ENCODE measurements at regions not wholly inside any gene's neighbourhood (a gene's known extent, or its start where the extent isn't known, plus 50 kb on each side); places are given as distances from the start of the nearest gene placed in this dataset.
"Not testable (repeated sequence)": the region's sequence is repeated elsewhere in the genome, so short reads cannot be mapped to it uniquely, and the experiment has no call there.

GRCh38 chr6:15021074-15021473, 224.8 kb upstream of the JARID2 start:
- peaks cover 0 to 2% (median 0%) of the 10 kb centered on the region in 3 donors for H3K9me3 Mint-ChIP-seq

GRCh38 chr6:15023018-15023417, 222.9 kb upstream of the JARID2 start:
- H3K4me3 Mint-ChIP-seq = peak overlapping the region; percentile 39 to 90 (median 68)
- H3K27me3 Mint-ChIP-seq = peaks cover 12% of the 10 kb centered on the region
- H3K4me1 Mint-ChIP-seq = peaks cover 8 to 12% (median 10%) of the 10 kb centered on the region in 3 donors
- H3K36me3 Mint-ChIP-seq, H3K9me3 Mint-ChIP-seq: not testable (repeated sequence)
- H3K27ac Mint-ChIP-seq = peak overlapping the region in 1 of 3 donors; percentile 2

More at GRCh38 chr6:15021074-15021473, 224.8 kb upstream of the JARID2 start:
- H3K4me1 Mint-ChIP-seq = peaks cover 10 to 17% (median 16%) of the 10 kb centered on the region in 3 donors
- H3K36me3 Mint-ChIP-seq = no peaks in the 10 kb centered on the region
- peak overlapping the region in 1 of 3 donors; percentile 71 for H3K27ac Mint-ChIP-seq
- peak overlapping the region in 1 of 4 donors; percentile 60 for H3K4me3 Mint-ChIP-seq
- peaks cover 19% of the 10 kb centered on the region for H3K27me3 Mint-ChIP-seq

- H3K27me3 Mint-ChIP-seq = peaks cover 12% of the 10 kb centered on the region
Observed at GRCh38 chr6:15023448-15023847, 222.4 kb upstream of the JARID2 start.

GRCh38 chr6:15025446-15025845, 220.4 kb upstream of the JARID2 start:
- Mint-ChIP-seq H3K36me3 (no peaks in the 10 kb centered on the region), H3K4me1 (peaks cover 6 to 10% (median 6%) of the 10 kb centered on the region in 3 donors), H3K27ac (no peak overlapping the region)

More at GRCh38 chr6:15023448-15023847, 222.4 kb upstream of the JARID2 start:
- Mint-ChIP-seq H3K4me3 (peak overlapping the region; percentile 39 to 90 (median 68)), H3K4me1 (peaks cover 6 to 10% (median 10%) of the 10 kb centered on the region in 3 donors), H3K36me3 (no peaks in the 10 kb centered on the region), H3K9me3 (peaks cover 0 to 5% (median 0%) of the 10 kb centered on the region in 3 donors), H3K27ac (peak overlapping the region in 1 of 3 donors; percentile 2)

DNA sequence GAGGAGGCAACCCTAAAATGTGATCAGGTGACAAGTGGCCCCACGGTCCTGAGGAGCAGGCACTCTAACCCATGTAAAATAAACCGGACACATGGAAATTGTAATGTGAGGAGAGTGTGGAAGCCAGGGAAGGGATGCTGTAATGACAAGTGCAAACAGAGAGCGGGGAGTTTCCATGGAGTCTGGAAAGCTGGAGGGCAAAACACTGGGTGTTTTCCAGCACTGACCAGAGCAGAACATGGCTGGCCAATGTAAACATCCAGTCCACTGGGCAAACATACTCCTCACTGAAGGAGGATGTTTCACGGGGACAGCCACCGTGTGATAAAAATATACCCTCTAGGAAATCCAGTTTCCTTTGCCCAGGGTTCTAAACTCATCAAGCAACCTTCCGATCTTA, 219.0 kb upstream of the JARID2 start:
- Mint-ChIP-seq H3K4me3 (peak overlapping the region in 1 of 4 donors; percentile 43), H3K4me1 (peaks cover 6 to 8% (median 6%) of the 10 kb centered on the region in 3 donors), H3K36me3 (no peaks in the 10 kb centered on the region), H3K27ac (no peak overlapping the region), H3K9me3 (peaks cover 0 to 7% (median 0%) of the 10 kb centered on the region in 3 donors), H3K27me3 (peaks cover 7% of the 10 kb centered on the region)

More at GRCh38 chr6:15025446-15025845, 220.4 kb upstream of the JARID2 start:
- no peak overlapping the region for H3K4me3 Mint-ChIP-seq
- H3K9me3 Mint-ChIP-seq = peaks cover 0 to 7% (median 0%) of the 10 kb centered on the region in 3 donors
- peaks cover 12% of the 10 kb centered on the region for H3K27me3 Mint-ChIP-seq

GRCh38 chr6:15027472-15027871, 218.4 kb upstream of the JARID2 start:
- Mint-ChIP-seq H3K27ac (no peak overlapping the region), H3K27me3 (peaks cover 7% of the 10 kb centered on the region), H3K4me3 (peak overlapping the region in 1 of 4 donors; percentile 49), H3K36me3 (no peaks in the 10 kb centered on the region), H3K4me1 (peaks cover 6 to 8% (median 6%) of the 10 kb centered on the region in 3 donors), H3K9me3 (peaks cover 0 to 7% (median 0%) of the 10 kb centered on the region in 3 donors)

DNA sequence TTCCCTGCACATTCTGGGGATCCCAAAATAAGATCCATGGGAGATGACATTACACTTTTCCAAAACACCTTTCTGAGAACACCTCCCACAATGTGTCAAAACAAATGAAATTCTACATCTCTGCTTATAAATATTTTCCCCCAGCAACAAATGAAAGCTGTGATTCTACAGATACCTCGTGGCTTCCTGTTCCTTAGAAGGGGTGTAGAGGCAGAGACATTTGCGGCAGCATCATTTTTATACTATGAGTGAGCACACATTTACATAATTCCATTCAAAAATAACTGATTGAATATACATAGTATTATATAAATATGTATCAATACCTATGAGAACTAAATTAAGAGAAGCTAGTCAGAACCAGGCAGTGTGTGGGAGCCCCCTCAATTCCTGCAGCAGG, 213.9 kb upstream of the JARID2 start:
- H3K4me1 Mint-ChIP-seq = peaks cover 0 to 6% (median 0%) of the 10 kb centered on the region in 3 donors
- no peaks in the 10 kb centered on the region for H3K36me3 Mint-ChIP-seq
- no peaks in the 10 kb centered on the region for H3K27me3 Mint-ChIP-seq
- H3K9me3 Mint-ChIP-seq = peaks cover 0 to 5% (median 0%) of the 10 kb centered on the region in 3 donors
- H3K27ac Mint-ChIP-seq = no peak overlapping the region
- no peak overlapping the region for H3K4me3 Mint-ChIP-seq

DNA sequence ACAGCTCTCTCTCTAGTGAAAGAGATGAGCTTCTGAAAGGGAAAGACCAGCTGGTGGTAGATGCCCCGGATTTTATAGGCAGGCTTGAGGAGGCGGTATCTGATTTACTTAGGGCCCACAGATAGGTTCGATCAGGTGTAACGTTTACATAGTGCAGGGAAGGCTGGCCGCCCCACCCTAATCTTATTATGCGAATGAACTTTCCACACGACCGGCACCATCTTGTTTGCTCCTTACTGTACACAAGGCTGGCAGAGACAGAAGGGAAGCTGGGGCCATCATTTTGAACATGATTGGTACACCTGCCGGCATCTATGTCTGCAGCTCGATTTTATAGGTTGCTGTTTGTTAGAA, 212.0 kb upstream of the JARID2 start:
- Mint-ChIP-seq H3K27me3 (no peaks in the 10 kb centered on the region), H3K4me3 (no peak overlapping the region), H3K36me3 (no peaks in the 10 kb centered on the region), H3K4me1 (peaks cover 0 to 6% (median 0%) of the 10 kb centered on the region in 3 donors), H3K27ac (no peak overlapping the region), H3K9me3 (peaks cover 0 to 2% (median 0%) of the 10 kb centered on the region in 3 donors)

GRCh38 chr6:15036690-15037245, 209.1 kb upstream of the JARID2 start:
- Mint-ChIP-seq H3K27ac (no peak overlapping the region), H3K9me3 (no peaks in the 10 kb centered on the region), H3K4me3 (no peak overlapping the region), H3K36me3 (no peaks in the 10 kb centered on the region), H3K27me3 (no peaks in the 10 kb centered on the region), H3K4me1 (peaks cover 0 to 6% (median 0%) of the 10 kb centered on the region in 3 donors)

GRCh38 chr6:15037253-15037652, 208.6 kb upstream of the JARID2 start:
- H3K4me1 Mint-ChIP-seq = peaks cover 0 to 6% (median 0%) of the 10 kb centered on the region in 3 donors
- no peak overlapping the region for H3K4me3 Mint-ChIP-seq
- no peaks in the 10 kb centered on the region for H3K9me3 Mint-ChIP-seq
- no peaks in the 10 kb centered on the region for H3K36me3 Mint-ChIP-seq
- no peaks in the 10 kb centered on the region for H3K27me3 Mint-ChIP-seq
- H3K27ac Mint-ChIP-seq = no peak overlapping the region

DNA sequence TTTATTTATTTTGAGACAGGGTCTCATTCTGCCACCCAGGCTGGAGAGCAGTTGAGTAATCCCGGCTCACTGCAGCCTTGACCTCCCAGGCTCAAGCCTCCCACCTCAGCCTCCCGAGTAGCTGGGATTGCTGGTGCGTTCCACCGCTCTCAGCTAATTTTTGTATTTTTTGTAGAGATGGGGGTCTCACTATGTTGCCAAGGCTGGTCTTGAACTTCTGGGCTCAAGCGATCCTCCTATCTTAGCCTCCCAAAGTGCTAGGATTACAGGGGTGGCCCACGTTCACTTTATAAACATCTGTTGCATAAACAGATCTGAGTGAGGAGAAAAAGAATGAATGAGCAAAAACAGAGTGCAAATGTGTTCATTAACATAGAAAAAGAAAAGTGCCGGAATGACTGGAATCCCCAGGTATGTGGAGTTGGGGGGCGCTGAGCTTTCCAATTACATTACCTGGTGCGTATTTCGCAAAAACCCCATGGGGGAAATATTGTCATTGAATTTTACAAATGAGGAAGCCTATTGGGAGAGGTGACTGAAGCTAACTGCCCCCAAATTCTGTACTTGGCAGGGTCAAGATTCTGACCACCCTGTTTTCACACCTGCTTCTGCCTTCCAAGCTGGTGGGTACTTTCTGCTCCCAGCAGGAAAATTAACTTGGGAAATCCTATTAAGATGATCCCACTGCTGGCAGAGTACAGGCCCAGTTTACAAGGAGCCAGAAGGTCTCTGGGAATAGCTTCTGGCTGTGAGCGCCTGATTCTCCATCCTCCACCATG, 207.7 kb upstream of the JARID2 start:
- Mint-ChIP-seq H3K27me3 (peaks cover 1% of the 10 kb centered on the region), H3K9me3 (no peaks in the 10 kb centered on the region), H3K36me3 (no peaks in the 10 kb centered on the region), H3K4me1 (peaks cover 0 to 6% (median 0%) of the 10 kb centered on the region in 3 donors), H3K27ac (no peak overlapping the region), H3K4me3 (no peak overlapping the region)

GRCh38 chr6:15039136-15039535, 206.7 kb upstream of the JARID2 start:
- H3K36me3 Mint-ChIP-seq = peaks cover under 1% of the 10 kb centered on the region
- no peak overlapping the region for H3K27ac Mint-ChIP-seq
- H3K4me1 Mint-ChIP-seq = no peaks in the 10 kb centered on the region
- no peak overlapping the region for H3K4me3 Mint-ChIP-seq
- H3K27me3 Mint-ChIP-seq = peaks cover 1% of the 10 kb centered on the region
- H3K9me3 Mint-ChIP-seq = no peaks in the 10 kb centered on the region

GRCh38 chr6:15042938-15043337, 202.9 kb upstream of the JARID2 start:
- Mint-ChIP-seq H3K9me3 (peaks cover 0 to 1% (median 0%) of the 10 kb centered on the region in 3 donors), H3K4me1 (peaks cover under 1 to 5% (median under 1%) of the 10 kb centered on the region in 3 donors), H3K27ac (no peak overlapping the region), H3K4me3 (no peak overlapping the region), H3K27me3 (peaks cover 1% of the 10 kb centered on the region), H3K36me3 (peaks cover 1% of the 10 kb centered on the region)

GRCh38 chr6:15044146-15044882, 201.6 kb upstream of the JARID2 start:
- no peak overlapping the region for H3K4me3 Mint-ChIP-seq
- H3K9me3 Mint-ChIP-seq = peaks cover 0 to 1% (median 0%) of the 10 kb centered on the region in 3 donors
- peaks cover 1% of the 10 kb centered on the region for H3K27me3 Mint-ChIP-seq
- no peak overlapping the region for H3K27ac Mint-ChIP-seq
- peaks cover 1% of the 10 kb centered on the region for H3K36me3 Mint-ChIP-seq
- peaks cover 8 to 12% (median 8%) of the 10 kb centered on the region in 3 donors for H3K4me1 Mint-ChIP-seq

DNA sequence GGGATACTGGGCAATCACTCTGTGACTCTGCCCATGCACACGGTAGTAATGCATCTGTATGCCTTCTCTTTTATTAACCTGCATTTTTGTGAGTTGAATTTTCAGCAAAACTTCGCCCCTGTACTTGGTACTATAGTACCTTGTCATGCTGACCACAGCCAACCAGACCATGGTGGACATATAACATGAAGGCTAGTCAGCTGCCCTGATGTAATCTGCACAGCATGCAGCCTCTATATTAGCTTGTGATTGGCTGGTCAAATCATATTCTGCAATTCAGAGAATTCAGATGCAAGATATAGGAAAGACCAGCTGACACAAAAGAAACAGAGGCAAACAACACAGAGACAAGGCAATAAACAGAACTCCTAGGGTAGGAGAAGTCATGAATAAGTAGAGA, 200.9 kb upstream of the JARID2 start:
- H3K4me3 Mint-ChIP-seq = no peak overlapping the region
- H3K36me3 Mint-ChIP-seq = peaks cover 1% of the 10 kb centered on the region
- peaks cover 0 to 1% (median 0%) of the 10 kb centered on the region in 3 donors for H3K9me3 Mint-ChIP-seq
- H3K27me3 Mint-ChIP-seq = peaks cover 1% of the 10 kb centered on the region
- peaks cover 8 to 12% (median 8%) of the 10 kb centered on the region in 3 donors for H3K4me1 Mint-ChIP-seq
- H3K27ac Mint-ChIP-seq = no peak overlapping the region

Data from IgD-negative memory B cell (primary cell).